ENCODE measurements at regions not wholly inside any gene's neighbourhood (a gene's known extent, or its start where the extent isn't known, plus 50 kb on each side); places are given as distances from the start of the nearest gene placed in this dataset.

- no peak for DNase-seq
- no peak for TF ChIP-seq POLR2A (IDR thresholded peaks at IDR 0.05)
- TF ChIP-seq CTCF (IDR thresholded peaks at IDR 0.05): no peak
These were observed 595.5 kb downstream of the SLITRK1 start for GRCh38 chr13:83286737-83287136.

GRCh38 chr13:83281654-83282053 is 600.6 kb downstream of the SLITRK1 start:
- Histone ChIP-seq H3K4me1 (replicated peaks in 1 of 2) (no peaks in the 10 kb centered on the region), H3K27ac (no peak overlapping the region), H3K4me3 (no peak overlapping the region), H3K9me3 (replicated peaks in 1 of 3) (no peaks in the 10 kb centered on the region), H3K27me3 (no peaks in the 10 kb centered on the region), H3K36me3 (replicated peaks in 1 of 2) (no peaks in the 10 kb centered on the region)
- intact Hi-C loops (cut with DNase I): no loop called here
- WGBS, 4 donors: 61 to 71% (median 68%) methylated on average over 1 of the region's 1 CpG
- DNase-seq: no peak
- TF ChIP-seq CTCF (IDR thresholded peaks at IDR 0.05) (no peak), POLR2A (IDR thresholded peaks at IDR 0.05) (no peak)

More at GRCh38 chr13:83286737-83287136, 595.5 kb downstream of the SLITRK1 start:
- Histone ChIP-seq H3K9me3 (replicated peaks in 1 of 3) (no peaks in the 10 kb centered on the region), H3K27ac (no peak overlapping the region), H3K4me1 (replicated peaks in 1 of 2) (no peaks in the 10 kb centered on the region), H3K27me3 (no peaks in the 10 kb centered on the region), H3K4me3 (no peak overlapping the region), H3K36me3 (replicated peaks in 1 of 2) (no peaks in the 10 kb centered on the region)
- intact Hi-C loops (cut with DNase I): no loop called here

GRCh38 chr13:83274679-83275078 is 607.6 kb downstream of the SLITRK1 start:
- DNase-seq: no peak
- Histone ChIP-seq H3K9me3 (replicated peaks in 1 of 3) (peaks cover 0 to 5% (median 0%) of the 10 kb centered on the region in 3 donors), H3K36me3 (replicated peaks in 1 of 2) (no peaks in the 10 kb centered on the region), H3K27me3 (no peaks in the 10 kb centered on the region), H3K4me3 (no peak overlapping the region), H3K27ac (no peak overlapping the region), H3K4me1 (replicated peaks in 1 of 2) (no peaks in the 10 kb centered on the region)
- TF ChIP-seq POLR2A (IDR thresholded peaks at IDR 0.05) (no peak), CTCF (IDR thresholded peaks at IDR 0.05) (no peak)
- intact Hi-C loops (cut with DNase I): no loop called here

- H3K27me3 ChIP-seq: no peaks in the 10 kb centered on the region
- intact Hi-C loops (cut with DNase I): no loop called here
- no peaks in the 10 kb centered on the region for H3K36me3 ChIP-seq (replicated peaks in 1 of 2)
- H3K4me3 ChIP-seq: no peak overlapping the region
- 54 to 73% (median 58%) methylated on average over 1 of the region's 1 CpG for WGBS, 4 donors
- no peak for DNase-seq
- no peaks in the 10 kb centered on the region for H3K4me1 ChIP-seq (replicated peaks in 1 of 2)
- peaks cover 0 to 5% (median 0%) of the 10 kb centered on the region in 3 donors for H3K9me3 ChIP-seq (replicated peaks in 1 of 3)
- no peak overlapping the region for H3K27ac ChIP-seq
- TF ChIP-seq POLR2A (IDR thresholded peaks at IDR 0.05) (no peak), CTCF (IDR thresholded peaks at IDR 0.05) (no peak)
These were observed 609.5 kb downstream of the SLITRK1 start for GRCh38 chr13:83272652-83273240.
